ENCODE measurements at regions not wholly inside any gene's neighbourhood (a gene's known extent, or its start where the extent isn't known, plus 50 kb on each side); places are given as distances from the start of the nearest gene placed in this dataset.

GRCh38 chr2:167404627-167405284 is 516.5 kb downstream of the XIRP2 start:
- Histone ChIP-seq H3K27ac (ENCODE audit: low read length) (no peak overlapping the region), H3K27me3 (ENCODE audit: low read length) (0 out of 2 replicates have a peak, but pooled peaks cover 3% of the 10 kb centered on the region), H3K4me2 (ENCODE audit: low read depth, low read length, poor library complexity, severe bottlenecking) (no peak overlapping the region), H3K36me3 (ENCODE audit: insufficient read depth, low read length) (no peaks in the 10 kb centered on the region), H3K9me2 (replicated peaks; ENCODE audit: insufficient read depth, low read length) (no peaks in the 10 kb centered on the region), H3K4me1 (ENCODE audit: low read length) (no peaks in the 10 kb centered on the region), H4K20me1 (ENCODE audit: insufficient read depth, low read depth, low read length) (no peaks in the 10 kb centered on the region), H3K4me3 (ENCODE audit: low read length) (no peak overlapping the region), H3K9me3 (ENCODE audit: low read length) (no peaks in the 10 kb centered on the region), H3K79me2 (ENCODE audit: low read length) (no peaks in the 10 kb centered on the region), H3K9ac (ENCODE audit: low read length) (no peak overlapping the region), H2AFZ (ENCODE audit: low read length) (no peak overlapping the region)
- no peak for DNase-seq

- no peak overlapping the region for H3K27ac ChIP-seq (ENCODE audit: low read length)
Measured at GRCh38 chr2:167401309-167401708, 513.0 kb downstream of the XIRP2 start.

GRCh38 chr2:167400546-167400945 is 512.3 kb downstream of the XIRP2 start:
- DNase-seq = no peak
- Histone ChIP-seq H3K9me2 (replicated peaks; ENCODE audit: insufficient read depth, low read length) (no peaks in the 10 kb centered on the region), H3K4me1 (ENCODE audit: low read length) (no peaks in the 10 kb centered on the region), H3K27me3 (ENCODE audit: low read length) (0 out of 2 replicates have a peak, but pooled peaks cover 3% of the 10 kb centered on the region), H2AFZ (ENCODE audit: low read length) (no peak overlapping the region), H3K9me3 (ENCODE audit: low read length) (no peaks in the 10 kb centered on the region), H4K20me1 (ENCODE audit: insufficient read depth, low read depth, low read length) (no peaks in the 10 kb centered on the region), H3K4me2 (ENCODE audit: low read depth, low read length, poor library complexity, severe bottlenecking) (no peak overlapping the region), H3K79me2 (ENCODE audit: low read length) (no peaks in the 10 kb centered on the region), H3K27ac (ENCODE audit: low read length) (no peak overlapping the region), H3K9ac (ENCODE audit: low read length) (no peak overlapping the region), H3K4me3 (ENCODE audit: low read length) (no peak overlapping the region), H3K36me3 (ENCODE audit: insufficient read depth, low read length) (no peaks in the 10 kb centered on the region)

More at GRCh38 chr2:167401309-167401708, 513.0 kb downstream of the XIRP2 start:
- H3K9ac ChIP-seq (ENCODE audit: low read length) = no peak overlapping the region
- no peaks in the 10 kb centered on the region for H3K9me3 ChIP-seq (ENCODE audit: low read length)
- H4K20me1 ChIP-seq (ENCODE audit: insufficient read depth, low read depth, low read length) = no peaks in the 10 kb centered on the region
- H3K9me2 ChIP-seq (replicated peaks; ENCODE audit: insufficient read depth, low read length) = no peaks in the 10 kb centered on the region
- H3K36me3 ChIP-seq (ENCODE audit: insufficient read depth, low read length) = no peaks in the 10 kb centered on the region
- H3K79me2 ChIP-seq (ENCODE audit: low read length) = no peaks in the 10 kb centered on the region
- H3K4me3 ChIP-seq (ENCODE audit: low read length) = no peak overlapping the region
- no peak for DNase-seq
- 0 out of 2 replicates have a peak, but pooled peaks cover 3% of the 10 kb centered on the region for H3K27me3 ChIP-seq (ENCODE audit: low read length)
- H3K4me2 ChIP-seq (ENCODE audit: low read depth, low read length, poor library complexity, severe bottlenecking) = no peak overlapping the region
- no peaks in the 10 kb centered on the region for H3K4me1 ChIP-seq (ENCODE audit: low read length)
- no peak overlapping the region for H2AFZ ChIP-seq (ENCODE audit: low read length)

GRCh38 chr2:167398873-167399272 is 510.6 kb downstream of the XIRP2 start:
- Histone ChIP-seq H3K27me3 (ENCODE audit: low read length) (0 out of 2 replicates have a peak, but pooled peaks cover 3% of the 10 kb centered on the region), H3K4me3 (ENCODE audit: low read length) (no peak overlapping the region)

GRCh38 chr2:167388901-167389300 is 500.6 kb downstream of the XIRP2 start:
- H3K4me2 ChIP-seq (ENCODE audit: low read depth, low read length, poor library complexity, severe bottlenecking) = no peak overlapping the region
- no peak overlapping the region for H3K9ac ChIP-seq (ENCODE audit: low read length)
- no peaks in the 10 kb centered on the region for H3K36me3 ChIP-seq (ENCODE audit: insufficient read depth, low read length)
- H2AFZ ChIP-seq (ENCODE audit: low read length) = no peak overlapping the region
- no peak overlapping the region for H3K4me3 ChIP-seq (ENCODE audit: low read length)
- no peak for DNase-seq
- no peak overlapping the region for H3K27ac ChIP-seq (ENCODE audit: low read length)
- no peaks in the 10 kb centered on the region for H3K79me2 ChIP-seq (ENCODE audit: low read length)
- H3K9me3 ChIP-seq (ENCODE audit: low read length) = no peaks in the 10 kb centered on the region
- H3K4me1 ChIP-seq (ENCODE audit: low read length) = no peaks in the 10 kb centered on the region
- H3K27me3 ChIP-seq (ENCODE audit: low read length) = no peaks in the 10 kb centered on the region
- no peaks in the 10 kb centered on the region for H4K20me1 ChIP-seq (ENCODE audit: insufficient read depth, low read depth, low read length)
- H3K9me2 ChIP-seq (replicated peaks; ENCODE audit: insufficient read depth, low read length) = no peaks in the 10 kb centered on the region

More at GRCh38 chr2:167398873-167399272, 510.6 kb downstream of the XIRP2 start:
- Histone ChIP-seq H3K27ac (ENCODE audit: low read length) (no peak overlapping the region), H3K4me2 (ENCODE audit: low read depth, low read length, poor library complexity, severe bottlenecking) (no peak overlapping the region), H4K20me1 (ENCODE audit: insufficient read depth, low read depth, low read length) (no peaks in the 10 kb centered on the region), H3K9me2 (replicated peaks; ENCODE audit: insufficient read depth, low read length) (no peaks in the 10 kb centered on the region), H3K36me3 (ENCODE audit: insufficient read depth, low read length) (no peaks in the 10 kb centered on the region), H3K4me1 (ENCODE audit: low read length) (no peaks in the 10 kb centered on the region), H3K79me2 (ENCODE audit: low read length) (no peaks in the 10 kb centered on the region), H3K9me3 (ENCODE audit: low read length) (no peaks in the 10 kb centered on the region), H2AFZ (ENCODE audit: low read length) (no peak overlapping the region), H3K9ac (ENCODE audit: low read length) (no peak overlapping the region)
- DNase-seq = no peak

- no peaks in the 10 kb centered on the region for H3K9me2 ChIP-seq (replicated peaks; ENCODE audit: insufficient read depth, low read length)
- no peak overlapping the region for H3K9ac ChIP-seq (ENCODE audit: low read length)
- no peaks in the 10 kb centered on the region for H3K79me2 ChIP-seq (ENCODE audit: low read length)
- no peaks in the 10 kb centered on the region for H3K27me3 ChIP-seq (ENCODE audit: low read length)
- no peak overlapping the region for H2AFZ ChIP-seq (ENCODE audit: low read length)
- H3K9me3 ChIP-seq (ENCODE audit: low read length) = no peaks in the 10 kb centered on the region
- H4K20me1 ChIP-seq (ENCODE audit: insufficient read depth, low read depth, low read length) = no peaks in the 10 kb centered on the region
- H3K36me3 ChIP-seq (ENCODE audit: insufficient read depth, low read length) = no peaks in the 10 kb centered on the region
- H3K4me1 ChIP-seq (ENCODE audit: low read length) = no peaks in the 10 kb centered on the region
- H3K27ac ChIP-seq (ENCODE audit: low read length) = no peak overlapping the region
- DNase-seq = no peak
- no peak overlapping the region for H3K4me3 ChIP-seq (ENCODE audit: low read length)
- no peak overlapping the region for H3K4me2 ChIP-seq (ENCODE audit: low read depth, low read length, poor library complexity, severe bottlenecking)
Measured at GRCh38 chr2:167388497-167388896, 500.2 kb downstream of the XIRP2 start.

GRCh38 chr2:167386694-167387093 is 498.4 kb downstream of the XIRP2 start:
- H4K20me1 ChIP-seq (ENCODE audit: insufficient read depth, low read depth, low read length) = no peaks in the 10 kb centered on the region
- no peak overlapping the region for H3K4me3 ChIP-seq (ENCODE audit: low read length)
- H3K27me3 ChIP-seq (ENCODE audit: low read length) = no peaks in the 10 kb centered on the region
- H3K9ac ChIP-seq (ENCODE audit: low read length) = no peak overlapping the region
- no peaks in the 10 kb centered on the region for H3K9me3 ChIP-seq (ENCODE audit: low read length)
- no peaks in the 10 kb centered on the region for H3K36me3 ChIP-seq (ENCODE audit: insufficient read depth, low read length)
- no peaks in the 10 kb centered on the region for H3K9me2 ChIP-seq (replicated peaks; ENCODE audit: insufficient read depth, low read length)
- H2AFZ ChIP-seq (ENCODE audit: low read length) = no peak overlapping the region
- no peak overlapping the region for H3K4me2 ChIP-seq (ENCODE audit: low read depth, low read length, poor library complexity, severe bottlenecking)
- H3K27ac ChIP-seq (ENCODE audit: low read length) = no peak overlapping the region
- no peaks in the 10 kb centered on the region for H3K79me2 ChIP-seq (ENCODE audit: low read length)
- no peaks in the 10 kb centered on the region for H3K4me1 ChIP-seq (ENCODE audit: low read length)
- no peak for DNase-seq

GRCh38 chr2:167383610-167384194 is 495.4 kb downstream of the XIRP2 start:
- Histone ChIP-seq H3K79me2 (ENCODE audit: low read length) (no peaks in the 10 kb centered on the region), H2AFZ (ENCODE audit: low read length) (no peak overlapping the region), H3K27ac (ENCODE audit: low read length) (no peak overlapping the region), H3K4me2 (ENCODE audit: low read depth, low read length, poor library complexity, severe bottlenecking) (no peak overlapping the region), H3K4me3 (ENCODE audit: low read length) (no peak overlapping the region), H3K9me3 (ENCODE audit: low read length) (no peaks in the 10 kb centered on the region), H3K9ac (ENCODE audit: low read length) (no peak overlapping the region), H3K9me2 (replicated peaks; ENCODE audit: insufficient read depth, low read length) (no peaks in the 10 kb centered on the region), H4K20me1 (ENCODE audit: insufficient read depth, low read depth, low read length) (no peaks in the 10 kb centered on the region), H3K4me1 (ENCODE audit: low read length) (no peaks in the 10 kb centered on the region), H3K27me3 (ENCODE audit: low read length) (no peaks in the 10 kb centered on the region), H3K36me3 (ENCODE audit: insufficient read depth, low read length) (no peaks in the 10 kb centered on the region)
- no peak for DNase-seq

Data from Karpas-422 (cell line).